MM.1S (cell line): ENCODE measurements at regions not wholly inside any gene's neighbourhood (a gene's known extent, or its start where the extent isn't known, plus 50 kb on each side); places are given as distances from the start of the nearest gene placed in this dataset.
A peak's percentile ranks its signal among the peaks of the same experiment; 100 is the strongest.
"Not testable (repeated sequence)": the region's sequence is repeated elsewhere in the genome, so short reads cannot be mapped to it uniquely, and the experiment has no call there.

Source experiments
- DNase-seq: peaks from one replicate; pipeline ENCODE4 v3.0.0-alpha.2; 2015
- H2AFZ ChIP-seq: fragments of 300-600 bp; sonication (generic); 2 replicates; pipeline ENCODE4 v1.6.0; 2016; ENCODE audit warnings: antibody characterized with exemption, low read length
- H3F3A ChIP-seq: fragments of 300-600 bp; sonication (generic); 2 replicates; pipeline ENCODE4 v1.6.1; 2016; ENCODE audit warnings: mild to moderate bottlenecking, antibody characterized with exemption, low read length, moderate library complexity, mixed read lengths; ENCODE audit not compliant: insufficient read depth
- H3K27ac ChIP-seq: fragments of 300-600 bp; sonication (generic); 2 replicates; pipeline ENCODE4 v1.5.1; 2016; ENCODE audit warnings: mild to moderate bottlenecking, low read length
- H3K27me3 ChIP-seq: fragments of 300-600 bp; sonication (generic); replicated peaks from 2 replicates; pipeline ENCODE4 v1.6.0; 2016; ENCODE audit warnings: low read length; ENCODE audit not compliant: insufficient read depth
- H3K36me3 ChIP-seq: fragments of 300-600 bp; sonication (generic); replicated peaks from 2 replicates; pipeline ENCODE4 v1.6.1; 2016; ENCODE audit warnings: mild to moderate bottlenecking, low read length, mixed read lengths; ENCODE audit not compliant: insufficient read depth
- H3K4me1 ChIP-seq: fragments of 300-600 bp; sonication (generic); 2 replicates; pipeline ENCODE4 v1.6.1; 2016; ENCODE audit warnings: low read length, mixed read lengths
- H3K4me2 ChIP-seq: fragments of 300-600 bp; sonication (generic); 2 replicates; pipeline ENCODE4 v1.6.0; 2016; ENCODE audit warnings: low read depth, low read length
- H3K4me3 ChIP-seq: fragments of 300-600 bp; sonication (generic); 2 replicates; pipeline ENCODE4 v1.5.1; 2016; ENCODE audit warnings: low read length, mixed read lengths
- H3K79me2 ChIP-seq: fragments of 300-600 bp; sonication (generic); 2 replicates; pipeline ENCODE4 v1.6.1; 2016; ENCODE audit warnings: mixed run types, low read length, mixed read lengths
- H3K9ac ChIP-seq: fragments of 300-600 bp; sonication (generic); 2 replicates; pipeline ENCODE4 v1.6.1; 2016; ENCODE audit warnings: low read length, mixed read lengths
- H3K9me2 ChIP-seq: fragments of 300-600 bp; sonication (generic); replicated peaks from 2 replicates; pipeline ENCODE4 v1.6.1; 2016; ENCODE audit warnings: mild to moderate bottlenecking, low read length, mixed read lengths; ENCODE audit not compliant: insufficient read depth
- H3K9me3 ChIP-seq: fragments of 300-600 bp; sonication (generic); replicated peaks from 2 replicates; pipeline ENCODE4 v1.6.1; 2016; ENCODE audit warnings: mild to moderate bottlenecking, low read length, mixed read lengths; ENCODE audit not compliant: insufficient read depth
- H4K20me1 ChIP-seq: fragments of 300-600 bp; sonication (generic); 2 replicates; pipeline ENCODE4 v1.6.1; 2016; ENCODE audit warnings: mild to moderate bottlenecking, low read length, moderate library complexity, mixed read lengths; ENCODE audit not compliant: insufficient read depth
- CTCF ChIP-seq: fragments of 300-600 bp; sonication (generic); IDR thresholded peaks from 2 replicates; pipeline ENCODE4 v1.5.1; 2016; ENCODE audit warnings: antibody characterized with exemption, low read length, mixed read lengths
- EZH2 ChIP-seq: fragments of 300-600 bp; sonication (generic); optimal IDR thresholded peaks from 2 replicates; pipeline ENCODE3; 2017; ENCODE audit warnings: low read depth, mild to moderate bottlenecking, antibody characterized with exemption, low read length, mixed read lengths
- EZH2phosphoT487 ChIP-seq: fragments of 300-600 bp; sonication (generic); IDR thresholded peaks from 2 replicates; pipeline ENCODE4 v1.6.1; 2018; ENCODE audit warnings: antibody characterized with exemption, low read length

- H3K4me3 ChIP-seq: no peak overlapping the region
- no peaks in the 10 kb centered on the region for H3K9me3 ChIP-seq
- H3K79me2 ChIP-seq: no peaks in the 10 kb centered on the region
- H3K36me3 ChIP-seq: no peaks in the 10 kb centered on the region
- H3F3A ChIP-seq: no peaks in the 10 kb centered on the region
- H2AFZ ChIP-seq: no peak overlapping the region
- H3K9me2 ChIP-seq: no peaks in the 10 kb centered on the region
- no peak overlapping the region for H3K27ac ChIP-seq
- H3K27me3 ChIP-seq: no peaks in the 10 kb centered on the region
- H4K20me1 ChIP-seq: no peaks in the 10 kb centered on the region
- no peak overlapping the region for H3K9ac ChIP-seq
- DNase-seq: no peak
- TF ChIP-seq CTCF: no peak
- no peak for TF ChIP-seq EZH2
- TF ChIP-seq EZH2phosphoT487: no peak
- no peak overlapping the region for H3K4me2 ChIP-seq
- H3K4me1 ChIP-seq: peaks cover 10% of the 10 kb centered on the region
Measured at GRCh38 chr15:72847033-72847432, 63.5 kb upstream of the ADPGK start.

- Histone ChIP-seq H3K9ac (no peak overlapping the region), H3K27me3 (no peaks in the 10 kb centered on the region), H3K4me3 (no peak overlapping the region), H3K9me2 (no peaks in the 10 kb centered on the region), H3K36me3 (no peaks in the 10 kb centered on the region), H4K20me1 (no peaks in the 10 kb centered on the region), H3K9me3 (no peaks in the 10 kb centered on the region), H3K27ac (no peak overlapping the region), H3K79me2 (no peaks in the 10 kb centered on the region), H3F3A (no peaks in the 10 kb centered on the region), H2AFZ (no peak overlapping the region), H3K4me1 (peaks cover 16% of the 10 kb centered on the region), H3K4me2 (no peak overlapping the region)
- TF ChIP-seq CTCF: no peak
- TF ChIP-seq EZH2: no peak
- no peak for TF ChIP-seq EZH2phosphoT487
- DNase-seq: no peak
Measured at GRCh38 chr15:72845981-72846383, 62.4 kb upstream of the ADPGK start.

- peak; percentile 35 for DNase-seq
- peak overlapping the region; percentile 17; the same call in 1 of the 2 replicates for H2AFZ ChIP-seq
- H3K36me3 ChIP-seq: no peaks in the 10 kb centered on the region
- no peaks in the 10 kb centered on the region for H3K27me3 ChIP-seq
- H3F3A ChIP-seq: 0 out of 2 replicates have a peak, but pooled peaks cover 7% of the 10 kb centered on the region
- no peaks in the 10 kb centered on the region for H4K20me1 ChIP-seq
- peaks cover 29% of the 10 kb centered on the region for H3K4me1 ChIP-seq
- no peak overlapping the region for H3K4me3 ChIP-seq
- peak overlapping the region; percentile 12; the same call in 1 of the 2 replicates for H3K27ac ChIP-seq
- H3K9me2 ChIP-seq: no peaks in the 10 kb centered on the region
- H3K79me2 ChIP-seq: no peaks in the 10 kb centered on the region
- no peak overlapping the region for H3K9ac ChIP-seq
- TF ChIP-seq CTCF (no peak), EZH2phosphoT487 (no peak), EZH2 (no peak)
- peak overlapping the region; percentile 8; the same call in 1 of the 2 replicates for H3K4me2 ChIP-seq
- H3K9me3 ChIP-seq: no peaks in the 10 kb centered on the region
Measured at GRCh38 chr15:72844067-72844466, 60.5 kb upstream of the ADPGK start.

- not testable (repeated sequence) for H3K27me3 ChIP-seq, H3K27ac ChIP-seq, H2AFZ ChIP-seq, H3K79me2 ChIP-seq, H3K9me3 ChIP-seq, H3K9me2 ChIP-seq, H3F3A ChIP-seq, H3K9ac ChIP-seq, H4K20me1 ChIP-seq, H3K36me3 ChIP-seq, H3K4me3 ChIP-seq, DNase-seq, H3K4me2 ChIP-seq
- peaks cover 34% of the 10 kb centered on the region for H3K4me1 ChIP-seq
Measured at GRCh38 chr15:72843340-72843739, 59.8 kb upstream of the ADPGK start.
